GM19438 (cell line): ENCODE measurements at regions not wholly inside any gene's neighbourhood (a gene's known extent, or its start where the extent isn't known, plus 50 kb on each side); places are given as distances from the start of the nearest gene placed in this dataset.

Experiments
- ATAC-seq: cut with Tn5 transposase; IDR thresholded peaks from one replicate; pipeline ENCODE4 v1.9.1; 2021; ENCODE audit warnings: low read depth; ENCODE audit not compliant: unreplicated experiment

GRCh38 chr10:78864761-78865537, 203.8 kb upstream of the ZMIZ1 start:
- ATAC-seq: no peak

GRCh38 chr10:78865538-78865875, 203.3 kb upstream of the ZMIZ1 start:
- ATAC-seq: no peak

DNA sequence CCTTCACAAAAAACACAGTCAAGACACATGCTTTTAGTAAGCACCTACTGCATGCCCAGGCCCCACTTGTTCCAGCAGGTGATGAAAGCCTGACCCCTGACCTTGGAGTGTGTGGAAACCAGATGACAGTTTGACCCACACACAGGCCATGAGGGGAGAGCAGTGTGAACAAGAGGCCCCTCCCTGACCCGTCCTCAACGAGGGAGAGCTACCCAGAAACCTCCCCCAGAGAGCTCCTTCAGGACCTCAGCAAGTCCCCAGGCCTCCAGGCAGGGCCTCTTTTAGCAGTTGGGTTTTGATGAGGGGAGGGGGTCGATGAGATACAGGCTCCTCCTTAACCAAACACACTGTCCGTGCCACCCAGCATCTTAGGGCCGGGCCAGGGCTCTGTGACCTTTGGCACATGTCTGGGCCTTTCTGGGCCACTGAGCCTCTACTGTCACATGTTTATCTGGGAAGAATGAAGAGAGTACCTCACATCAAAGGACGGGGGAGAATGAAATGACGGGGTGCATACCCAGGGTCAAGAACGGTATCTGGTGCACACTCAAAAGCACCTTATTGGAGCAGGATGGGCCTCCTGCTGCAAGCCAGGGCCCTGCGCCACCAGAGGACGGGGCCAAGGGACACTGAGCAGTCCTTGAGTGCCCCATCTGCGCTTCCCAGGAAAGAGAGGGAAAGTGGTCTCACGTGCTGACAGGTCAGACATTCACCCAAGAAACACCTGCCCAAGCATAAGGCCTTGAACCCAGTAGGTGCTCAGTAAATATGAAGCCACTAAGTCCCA, 202.6 kb upstream of the ZMIZ1 start:
- no peak for ATAC-seq

DNA sequence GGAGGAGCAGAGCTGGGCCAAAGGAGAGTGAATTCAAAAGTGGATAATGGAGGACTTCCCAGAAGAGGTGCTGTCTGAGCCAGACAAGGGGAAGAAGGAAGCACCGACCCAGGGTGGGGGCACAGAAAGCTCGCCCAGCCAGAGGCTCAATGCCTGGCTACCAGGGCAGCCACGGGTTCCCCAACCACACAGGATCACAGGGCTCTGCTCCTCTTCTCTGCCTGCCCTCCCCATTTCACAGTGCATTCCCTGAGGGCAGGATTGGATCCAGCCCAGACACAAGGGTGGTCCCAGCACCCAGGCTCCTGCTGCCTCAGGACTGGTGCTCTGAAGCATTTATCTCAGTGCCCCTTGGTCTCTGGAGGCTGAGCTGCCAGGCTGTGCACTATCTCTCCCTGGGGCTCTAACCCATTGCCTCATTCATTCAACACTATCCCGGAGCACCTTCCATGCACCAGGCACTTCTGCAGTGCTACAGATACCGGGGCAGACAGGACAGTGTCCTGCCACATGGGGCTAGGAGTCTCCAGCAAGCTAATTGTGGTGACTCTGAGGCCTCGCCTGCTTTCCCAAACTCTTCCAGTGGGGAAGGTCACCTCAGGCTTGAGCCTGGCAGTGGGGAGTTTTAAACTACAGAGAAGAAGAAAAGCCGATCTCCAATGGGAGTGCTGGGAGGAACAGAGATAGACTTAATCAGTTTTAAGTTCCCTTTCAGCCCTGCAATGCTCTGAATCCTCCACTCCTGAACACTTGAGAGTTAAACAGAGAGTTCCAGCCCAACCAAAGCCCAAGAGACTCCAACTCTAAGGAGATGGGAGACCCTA, 201.8 kb upstream of the ZMIZ1 start:
- ATAC-seq: no peak

DNA sequence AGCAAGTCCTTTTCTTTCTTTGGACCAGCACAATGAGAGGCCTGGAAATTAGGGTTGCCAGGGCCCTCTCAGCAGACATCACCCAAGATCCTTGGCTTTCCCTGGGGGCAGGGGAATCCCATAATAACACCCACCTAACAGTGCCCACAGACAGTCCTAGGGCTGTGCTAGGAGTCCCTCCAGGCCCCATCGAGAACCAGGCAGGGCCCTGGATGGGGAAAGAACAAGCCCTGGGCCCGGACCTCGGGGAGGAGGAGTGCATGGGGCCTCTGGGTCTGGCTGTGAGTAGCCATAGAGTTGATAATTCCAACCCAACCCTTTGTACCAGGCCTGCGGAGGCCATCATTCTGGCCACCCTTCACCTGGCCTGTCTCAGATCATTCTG, 201.2 kb upstream of the ZMIZ1 start:
- ATAC-seq: no peak

- no peak for ATAC-seq
These were observed 200.7 kb upstream of the ZMIZ1 start for GRCh38 chr10:78868048-78868447.

- ATAC-seq: no peak
These were observed 200.3 kb upstream of the ZMIZ1 start for GRCh38 chr10:78868456-78868855.

DNA sequence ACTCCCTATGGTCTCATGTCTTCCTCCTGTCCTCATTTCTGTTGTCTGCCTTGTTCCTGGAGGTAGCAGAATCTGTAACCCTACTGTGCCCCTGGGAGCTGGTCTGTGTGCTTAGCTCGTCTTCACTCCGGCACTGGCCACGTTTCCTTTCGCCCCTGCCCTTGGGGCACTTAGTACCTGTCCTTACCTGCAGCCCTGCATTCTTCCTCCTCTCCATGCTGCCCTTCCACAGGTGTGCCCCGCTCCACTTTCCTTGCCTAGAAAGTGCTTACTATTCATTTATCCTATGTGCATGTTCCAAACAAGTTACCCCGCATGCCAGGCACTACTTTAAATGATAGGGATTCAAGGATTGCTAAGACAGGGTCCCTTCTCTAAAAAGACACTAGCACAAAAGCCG, 199.9 kb upstream of the ZMIZ1 start:
- ATAC-seq: no peak

GRCh38 chr10:78869508-78870454, 199.0 kb upstream of the ZMIZ1 start:
- ATAC-seq: no peak

DNA sequence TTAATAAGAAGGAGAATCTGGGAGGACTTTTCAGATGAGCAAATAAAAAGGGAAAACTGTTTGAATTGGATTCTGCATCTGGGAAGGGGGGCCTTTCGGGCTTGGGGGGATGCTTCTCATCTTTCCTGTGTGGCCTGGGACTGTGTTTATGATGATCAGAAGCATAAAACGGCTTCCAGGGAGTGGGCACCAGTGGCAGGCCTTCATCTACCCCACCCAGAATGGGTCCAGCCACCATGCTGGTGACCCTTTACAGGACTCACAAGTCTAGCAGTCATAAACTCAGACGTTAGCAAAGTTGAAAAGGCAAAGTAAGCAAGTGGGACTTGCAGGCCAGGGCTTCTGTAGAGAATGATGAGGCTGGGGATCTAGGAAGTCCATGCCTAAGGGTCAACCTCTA, 198.3 kb upstream of the ZMIZ1 start:
- no peak for ATAC-seq

- ATAC-seq: no peak
These were observed 197.0 kb upstream of the ZMIZ1 start for GRCh38 chr10:78871796-78872195.

DNA sequence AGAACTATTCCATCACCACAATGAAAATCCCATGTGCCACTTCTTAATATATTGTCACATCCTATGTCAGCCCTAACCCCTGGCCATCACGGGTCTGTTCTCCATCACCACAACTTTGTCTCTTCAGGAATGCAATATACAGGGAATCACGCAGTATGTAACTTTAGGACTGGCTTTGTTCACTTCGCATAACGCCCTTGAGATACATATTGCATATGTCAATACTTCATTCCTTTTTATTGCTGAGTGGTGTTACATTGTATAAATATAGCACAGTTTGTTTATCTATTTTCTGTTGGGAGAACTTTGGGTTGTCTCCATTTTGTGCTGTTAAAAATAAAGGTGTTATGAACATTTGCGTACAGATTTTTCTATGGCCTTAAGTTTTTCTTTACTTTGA, 195.4 kb upstream of the ZMIZ1 start:
- ATAC-seq: no peak

DNA sequence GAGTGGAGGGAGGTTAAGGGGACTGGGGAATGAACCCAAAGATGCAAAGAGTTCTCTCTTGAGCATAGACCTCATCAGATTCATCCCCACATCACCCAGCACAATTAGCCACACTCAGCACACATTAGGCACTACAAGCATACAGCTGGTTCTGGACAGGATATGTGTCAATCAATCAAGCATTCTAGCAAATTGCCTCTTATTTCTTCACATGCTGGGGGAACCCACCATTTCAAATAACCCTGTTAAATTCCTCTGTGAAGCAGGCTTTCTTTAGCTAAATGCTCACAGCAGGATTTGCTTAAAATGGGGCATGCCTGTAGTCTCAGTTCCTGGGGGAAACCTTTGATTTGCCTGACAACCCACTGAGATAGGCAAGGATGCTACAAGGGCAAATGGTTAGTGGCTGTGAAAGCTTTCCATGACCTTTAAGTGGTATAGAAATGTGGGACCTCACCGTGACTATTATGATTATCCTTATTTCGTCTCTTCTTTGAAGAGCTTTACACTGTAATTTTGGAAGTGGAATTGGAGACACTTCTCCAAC, 193.4 kb upstream of the ZMIZ1 start:
- no peak for ATAC-seq

DNA sequence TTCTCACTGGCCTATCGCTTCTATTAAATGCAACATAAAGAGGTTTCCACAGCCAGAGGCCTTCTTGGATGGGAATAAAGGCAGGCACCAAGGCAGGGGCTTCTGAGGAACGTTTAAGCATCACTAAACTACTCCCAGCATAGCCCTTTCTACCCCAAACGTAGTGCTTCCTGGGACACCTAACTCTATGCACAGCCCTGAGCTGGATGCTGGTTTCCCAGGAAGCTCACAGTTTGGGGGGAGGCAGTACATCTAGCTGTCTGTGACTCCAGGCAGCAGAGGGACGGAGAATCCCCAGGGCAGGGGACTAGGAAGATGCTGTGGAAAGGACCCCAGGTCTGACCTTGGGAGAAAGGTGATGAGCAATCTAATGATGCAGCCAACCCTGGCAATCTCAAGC, 192.8 kb upstream of the ZMIZ1 start:
- no peak for ATAC-seq

DNA sequence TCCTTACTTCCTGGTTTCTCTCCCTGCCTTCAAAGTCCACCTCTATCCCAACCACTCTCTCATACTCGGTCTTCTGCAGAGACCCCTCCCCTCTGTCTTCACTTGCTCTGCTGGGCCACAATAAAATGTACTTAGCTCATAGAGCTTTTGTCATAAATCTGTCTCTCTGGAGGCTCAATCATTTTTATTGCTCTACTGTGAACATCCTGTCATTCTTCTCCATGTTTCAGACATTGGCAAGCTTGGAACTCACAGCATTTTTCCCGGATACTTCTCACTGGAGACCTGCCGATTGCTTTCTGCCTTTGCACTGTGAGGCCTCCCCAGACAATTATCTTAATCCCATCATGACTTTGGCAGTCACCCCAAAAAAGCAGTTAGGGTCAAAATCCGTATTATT, 192.3 kb upstream of the ZMIZ1 start:
- no peak for ATAC-seq

- ATAC-seq: no peak
These were observed 189.1 kb upstream of the ZMIZ1 start for GRCh38 chr10:78879621-78880020.

GRCh38 chr10:78886129-78886528, 182.6 kb upstream of the ZMIZ1 start:
- no peak for ATAC-seq

DNA sequence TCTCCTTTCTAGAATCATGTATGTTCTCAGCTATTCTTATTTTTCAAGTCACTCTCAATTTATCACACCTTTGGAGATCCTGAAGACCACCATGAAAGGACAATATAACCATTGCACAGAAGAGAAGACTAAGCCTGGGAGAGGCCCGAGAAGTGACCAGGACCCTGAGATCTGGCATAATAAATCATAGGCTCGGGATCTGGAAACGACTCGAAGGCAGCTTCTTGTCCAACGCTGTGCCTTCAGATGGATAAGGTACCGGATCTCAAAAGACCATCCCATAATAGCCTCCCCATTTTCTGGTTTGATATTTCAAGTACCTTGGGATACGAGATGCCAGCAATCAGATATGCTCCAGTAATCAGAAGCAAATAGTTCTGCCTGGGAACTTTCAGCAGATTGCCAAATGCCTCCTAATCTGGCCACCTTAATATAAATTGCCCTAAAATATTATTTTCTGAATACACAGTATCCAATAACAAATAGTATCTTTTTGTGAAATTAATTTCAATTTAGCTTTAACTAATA, 179.2 kb upstream of the ZMIZ1 start:
- no peak for ATAC-seq

GRCh38 chr10:78890506-78890905, 178.3 kb upstream of the ZMIZ1 start:
- no peak for ATAC-seq

GRCh38 chr10:78891741-78892140, 177.0 kb upstream of the ZMIZ1 start:
- no peak for ATAC-seq
